ENCODE measurements at regions not wholly inside any gene's neighbourhood (a gene's known extent, or its start where the extent isn't known, plus 50 kb on each side); places are given as distances from the start of the nearest gene placed in this dataset.

DNA sequence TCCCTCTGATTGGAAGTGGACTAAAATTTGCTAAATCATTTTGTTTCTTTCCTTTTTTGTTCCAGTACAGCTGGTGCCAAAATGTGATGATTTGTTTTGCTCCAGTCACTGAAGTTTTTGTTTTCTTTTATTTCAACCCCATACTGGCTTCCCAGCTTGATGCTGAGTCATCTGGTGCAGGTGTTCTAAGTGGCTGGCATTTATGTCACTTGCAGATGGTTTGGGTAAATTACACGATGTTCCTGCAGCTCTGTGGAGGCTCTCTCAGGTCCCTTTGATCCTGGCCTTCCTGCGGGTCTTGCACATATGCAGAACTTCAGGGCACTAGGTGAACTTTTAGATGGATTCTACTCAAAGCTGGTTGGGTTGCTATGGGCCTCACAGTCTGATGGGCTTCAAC lies 577.7 kb downstream of the HAO1 start:
- TF ChIP-seq POLR2A (IDR thresholded peaks at IDR 0.05) (no peak), CTCF (IDR thresholded peaks at IDR 0.05) (no peak)
